ENCODE measurements at regions not wholly inside any gene's neighbourhood (a gene's known extent, or its start where the extent isn't known, plus 50 kb on each side); places are given as distances from the start of the nearest gene placed in this dataset.
A peak's percentile ranks its signal among the peaks of the same experiment; 100 is the strongest.

GRCh38 chr2:45289997-45290709 lies 280.9 kb upstream of the SIX2 start:
- no peak for ATAC-seq
- TF ChIP-seq, protein P1, sequence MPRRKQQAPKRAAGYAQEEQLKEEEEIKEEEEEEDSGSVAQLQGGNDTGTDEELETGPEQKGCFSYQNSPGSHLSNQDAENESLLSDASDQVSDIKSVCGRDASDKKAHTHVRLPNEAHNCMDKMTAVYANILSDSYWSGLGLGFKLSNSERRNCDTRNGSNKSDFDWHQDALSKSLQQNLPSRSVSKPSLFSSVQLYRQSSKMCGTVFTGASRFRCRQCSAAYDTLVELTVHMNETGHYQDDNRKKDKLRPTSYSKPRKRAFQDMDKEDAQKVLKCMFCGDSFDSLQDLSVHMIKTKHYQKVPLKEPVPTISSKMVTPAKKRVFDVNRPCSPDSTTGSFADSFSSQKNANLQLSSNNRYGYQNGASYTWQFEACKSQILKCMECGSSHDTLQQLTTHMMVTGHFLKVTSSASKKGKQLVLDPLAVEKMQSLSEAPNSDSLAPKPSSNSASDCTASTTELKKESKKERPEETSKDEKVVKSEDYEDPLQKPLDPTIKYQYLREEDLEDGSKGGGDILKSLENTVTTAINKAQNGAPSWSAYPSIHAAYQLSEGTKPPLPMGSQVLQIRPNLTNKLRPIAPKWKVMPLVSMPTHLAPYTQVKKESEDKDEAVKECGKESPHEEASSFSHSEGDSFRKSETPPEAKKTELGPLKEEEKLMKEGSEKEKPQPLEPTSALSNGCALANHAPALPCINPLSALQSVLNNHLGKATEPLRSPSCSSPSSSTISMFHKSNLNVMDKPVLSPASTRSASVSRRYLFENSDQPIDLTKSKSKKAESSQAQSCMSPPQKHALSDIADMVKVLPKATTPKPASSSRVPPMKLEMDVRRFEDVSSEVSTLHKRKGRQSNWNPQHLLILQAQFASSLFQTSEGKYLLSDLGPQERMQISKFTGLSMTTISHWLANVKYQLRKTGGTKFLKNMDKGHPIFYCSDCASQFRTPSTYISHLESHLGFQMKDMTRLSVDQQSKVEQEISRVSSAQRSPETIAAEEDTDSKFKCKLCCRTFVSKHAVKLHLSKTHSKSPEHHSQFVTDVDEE (CRISPR knock-in tag; IDR thresholded peaks at IDR 0.05), result no peak
- no peak for TF ChIP-seq ESRRG (CRISPR knock-in tag; IDR thresholded peaks at IDR 0.05)
- no peak for TF ChIP-seq ZNF565 (CRISPR knock-in tag; conservative IDR thresholded peaks at IDR 0.05; ENCODE audit: low read depth)
- no peak for TF ChIP-seq BACH2 (CRISPR knock-in tag; IDR thresholded peaks at IDR 0.05; ENCODE audit: borderline replicate concordance)
- TF ChIP-seq ZFP30 (CRISPR knock-in tag; IDR thresholded peaks at IDR 0.05), result no peak
- TF ChIP-seq, protein P2, sequence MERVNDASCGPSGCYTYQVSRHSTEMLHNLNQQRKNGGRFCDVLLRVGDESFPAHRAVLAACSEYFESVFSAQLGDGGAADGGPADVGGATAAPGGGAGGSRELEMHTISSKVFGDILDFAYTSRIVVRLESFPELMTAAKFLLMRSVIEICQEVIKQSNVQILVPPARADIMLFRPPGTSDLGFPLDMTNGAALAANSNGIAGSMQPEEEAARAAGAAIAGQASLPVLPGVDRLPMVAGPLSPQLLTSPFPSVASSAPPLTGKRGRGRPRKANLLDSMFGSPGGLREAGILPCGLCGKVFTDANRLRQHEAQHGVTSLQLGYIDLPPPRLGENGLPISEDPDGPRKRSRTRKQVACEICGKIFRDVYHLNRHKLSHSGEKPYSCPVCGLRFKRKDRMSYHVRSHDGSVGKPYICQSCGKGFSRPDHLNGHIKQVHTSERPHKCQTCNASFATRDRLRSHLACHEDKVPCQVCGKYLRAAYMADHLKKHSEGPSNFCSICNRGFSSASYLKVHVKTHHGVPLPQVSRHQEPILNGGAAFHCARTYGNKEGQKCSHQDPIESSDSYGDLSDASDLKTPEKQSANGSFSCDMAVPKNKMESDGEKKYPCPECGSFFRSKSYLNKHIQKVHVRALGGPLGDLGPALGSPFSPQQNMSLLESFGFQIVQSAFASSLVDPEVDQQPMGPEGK (CRISPR knock-in tag; IDR thresholded peaks at IDR 0.05; ENCODE audit: borderline replicate concordance), result no peak
- TF ChIP-seq PPARA (CRISPR knock-in tag; IDR thresholded peaks at IDR 0.05; ENCODE audit: borderline replicate concordance), result no peak
- no peak for TF ChIP-seq ARNTL (CRISPR knock-in tag; IDR thresholded peaks at IDR 0.05; ENCODE audit: borderline replicate concordance, low read depth)
- no peak for TF ChIP-seq GLIS3 (CRISPR knock-in tag; IDR thresholded peaks at IDR 0.05)
- no peak for TF ChIP-seq OSR1 (CRISPR knock-in tag; IDR thresholded peaks at IDR 0.05)

- peak; percentile 10; the same call in 1 of the 3 replicates for ATAC-seq
- TF ChIP-seq TCF4 (CRISPR knock-in tag; IDR thresholded peaks at IDR 0.05; ENCODE audit: borderline replicate concordance), result no peak
- TF ChIP-seq, protein P3, sequence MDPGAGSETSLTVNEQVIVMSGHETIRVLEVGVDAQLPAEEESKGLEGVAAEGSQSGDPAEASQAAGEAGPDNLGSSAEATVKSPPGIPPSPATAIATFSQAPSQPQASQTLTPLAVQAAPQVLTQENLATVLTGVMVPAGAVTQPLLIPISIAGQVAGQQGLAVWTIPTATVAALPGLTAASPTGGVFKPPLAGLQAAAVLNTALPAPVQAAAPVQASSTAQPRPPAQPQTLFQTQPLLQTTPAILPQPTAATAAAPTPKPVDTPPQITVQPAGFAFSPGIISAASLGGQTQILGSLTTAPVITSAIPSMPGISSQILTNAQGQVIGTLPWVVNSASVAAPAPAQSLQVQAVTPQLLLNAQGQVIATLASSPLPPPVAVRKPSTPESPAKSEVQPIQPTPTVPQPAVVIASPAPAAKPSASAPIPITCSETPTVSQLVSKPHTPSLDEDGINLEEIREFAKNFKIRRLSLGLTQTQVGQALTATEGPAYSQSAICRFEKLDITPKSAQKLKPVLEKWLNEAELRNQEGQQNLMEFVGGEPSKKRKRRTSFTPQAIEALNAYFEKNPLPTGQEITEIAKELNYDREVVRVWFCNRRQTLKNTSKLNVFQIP (CRISPR knock-in tag; IDR thresholded peaks at IDR 0.05; ENCODE audit: borderline replicate concordance, low read depth), result no peak
- no peak for TF ChIP-seq CSDC2 (CRISPR knock-in tag; IDR thresholded peaks at IDR 0.05)
- no peak for TF ChIP-seq BACH2 (CRISPR knock-in tag; IDR thresholded peaks at IDR 0.05; ENCODE audit: borderline replicate concordance)
- TF ChIP-seq, protein P4, sequence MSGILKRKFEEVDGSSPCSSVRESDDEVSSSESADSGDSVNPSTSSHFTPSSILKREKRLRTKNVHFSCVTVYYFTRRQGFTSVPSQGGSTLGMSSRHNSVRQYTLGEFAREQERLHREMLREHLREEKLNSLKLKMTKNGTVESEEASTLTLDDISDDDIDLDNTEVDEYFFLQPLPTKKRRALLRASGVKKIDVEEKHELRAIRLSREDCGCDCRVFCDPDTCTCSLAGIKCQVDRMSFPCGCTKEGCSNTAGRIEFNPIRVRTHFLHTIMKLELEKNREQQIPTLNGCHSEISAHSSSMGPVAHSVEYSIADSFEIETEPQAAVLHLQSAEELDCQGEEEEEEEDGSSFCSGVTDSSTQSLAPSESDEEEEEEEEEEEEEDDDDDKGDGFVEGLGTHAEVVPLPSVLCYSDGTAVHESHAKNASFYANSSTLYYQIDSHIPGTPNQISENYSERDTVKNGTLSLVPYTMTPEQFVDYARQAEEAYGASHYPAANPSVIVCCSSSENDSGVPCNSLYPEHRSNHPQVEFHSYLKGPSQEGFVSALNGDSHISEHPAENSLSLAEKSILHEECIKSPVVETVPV (CRISPR knock-in tag; IDR thresholded peaks at IDR 0.05), result no peak
- TF ChIP-seq TOX (CRISPR knock-in tag; IDR thresholded peaks at IDR 0.05; ENCODE audit: borderline replicate concordance), result no peak
- no peak for TF ChIP-seq PPARA (CRISPR knock-in tag; IDR thresholded peaks at IDR 0.05; ENCODE audit: borderline replicate concordance)
- no peak for TF ChIP-seq RARB (CRISPR knock-in tag; IDR thresholded peaks at IDR 0.05)
- TF ChIP-seq ZNF565 (CRISPR knock-in tag; conservative IDR thresholded peaks at IDR 0.05; ENCODE audit: low read depth), result no peak
- no peak for TF ChIP-seq OSR1 (CRISPR knock-in tag; IDR thresholded peaks at IDR 0.05)
- no peak for TF ChIP-seq ZNF70 (CRISPR knock-in tag; IDR thresholded peaks at IDR 0.05)
- TF ChIP-seq ARNTL (CRISPR knock-in tag; IDR thresholded peaks at IDR 0.05; ENCODE audit: borderline replicate concordance, low read depth), result no peak
- no peak for TF ChIP-seq SNAI2 (CRISPR knock-in tag; IDR thresholded peaks at IDR 0.05)
- no peak for TF ChIP-seq ZFP3 (CRISPR knock-in tag; IDR thresholded peaks at IDR 0.05)
- no peak for TF ChIP-seq ISL1 (CRISPR knock-in tag; IDR thresholded peaks at IDR 0.05)
- TF ChIP-seq ZFP30 (CRISPR knock-in tag; IDR thresholded peaks at IDR 0.05), result no peak
- TF ChIP-seq, protein P1 (CRISPR knock-in tag; IDR thresholded peaks at IDR 0.05), result no peak
These were observed 279.5 kb upstream of the SIX2 start for GRCh38 chr2:45288532-45289417.
